HG03045 (cell line): ENCODE measurements at regions not wholly inside any gene's neighbourhood (a gene's known extent, or its start where the extent isn't known, plus 50 kb on each side); places are given as distances from the start of the nearest gene placed in this dataset.
"Not testable (repeated sequence)": the region's sequence is repeated elsewhere in the genome, so short reads cannot be mapped to it uniquely, and the experiment has no call there.

ENCODE experiments used
- ATAC-seq: cut with Tn5 transposase; IDR thresholded peaks from one replicate; pipeline ENCODE4 v1.9.1; 2021; ENCODE audit warnings: mild to moderate bottlenecking, moderate library complexity; ENCODE audit not compliant: unreplicated experiment

DNA sequence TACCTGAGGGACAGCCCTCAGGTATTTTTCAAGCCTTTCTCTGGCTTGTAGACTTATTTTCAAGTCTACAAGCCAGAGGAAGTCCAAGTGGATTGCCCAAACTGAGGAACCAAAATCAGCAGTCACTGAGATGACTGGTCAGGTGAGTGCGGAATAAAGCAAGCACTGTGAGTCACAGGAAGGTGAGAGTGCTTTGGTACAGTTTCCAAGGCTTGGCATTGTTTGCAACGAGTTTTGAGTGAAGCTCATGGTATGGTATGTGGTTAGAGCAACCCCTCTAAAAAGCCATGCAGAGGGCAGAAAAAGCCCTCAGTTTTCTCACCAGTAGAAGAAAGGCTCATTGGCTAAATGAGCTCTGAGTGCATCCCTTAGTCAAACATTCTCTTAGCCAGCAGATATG lies 112.8 kb upstream of the EOLA2 start:
- ATAC-seq: no peak

DNA sequence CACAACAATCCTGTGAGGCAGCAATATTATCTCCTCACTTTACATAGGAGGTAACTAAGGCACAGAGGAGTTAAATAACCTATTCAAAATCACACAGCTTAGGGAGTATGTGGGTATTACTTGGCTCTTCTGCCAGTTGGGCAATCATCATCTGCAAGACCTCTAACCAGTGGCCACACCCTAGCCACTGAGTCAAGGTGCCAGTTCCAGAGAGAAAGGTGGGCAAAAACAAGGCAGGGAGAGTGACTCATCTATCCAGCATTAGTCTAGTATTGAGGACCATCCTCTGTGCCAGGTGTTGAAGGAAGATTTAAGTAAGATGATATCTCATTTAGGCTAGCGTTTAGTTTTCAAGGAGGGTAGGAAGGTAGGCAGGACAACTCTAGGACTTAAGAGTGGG lies 113.9 kb upstream of the EOLA2 start:
- ATAC-seq: no peak

DNA sequence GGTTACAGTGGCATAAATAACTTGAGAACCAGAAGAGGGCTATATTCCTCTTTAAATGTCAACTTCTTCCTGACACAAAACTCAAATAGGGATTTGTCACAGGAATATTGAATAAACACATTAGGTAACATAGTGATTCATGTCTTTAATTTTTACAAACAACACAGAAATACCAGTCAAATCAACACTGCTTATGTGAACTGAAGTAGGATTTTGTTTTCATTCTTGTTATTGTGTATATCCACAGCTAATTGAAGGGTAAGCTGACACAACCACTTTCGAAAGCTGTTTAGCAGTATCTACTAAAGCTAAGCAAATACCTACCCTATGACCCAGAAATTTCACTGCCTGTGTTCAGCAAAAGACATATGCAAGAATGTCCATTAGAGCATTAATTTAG lies 120.4 kb upstream of the EOLA2 start:
- ATAC-seq: no peak

DNA sequence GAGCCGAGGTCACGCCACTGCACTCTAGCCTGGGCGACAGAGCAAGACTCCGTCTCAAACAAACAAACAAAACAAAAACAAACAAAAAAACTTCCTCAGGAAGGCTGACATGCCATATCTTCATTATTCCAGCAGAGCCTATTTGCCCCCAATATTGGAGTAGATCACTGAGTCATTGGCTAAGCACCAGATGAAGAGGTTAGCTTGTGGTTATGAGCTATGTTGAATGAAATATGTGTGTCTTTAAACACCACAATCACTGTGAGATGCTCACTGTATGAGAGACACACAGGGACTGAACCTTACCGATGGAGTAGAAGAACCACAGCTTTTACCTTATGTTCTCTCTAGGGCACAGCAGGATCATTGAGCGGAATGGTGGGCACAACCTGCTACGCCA lies 122.1 kb upstream of the EOLA2 start:
- no peak for ATAC-seq

DNA sequence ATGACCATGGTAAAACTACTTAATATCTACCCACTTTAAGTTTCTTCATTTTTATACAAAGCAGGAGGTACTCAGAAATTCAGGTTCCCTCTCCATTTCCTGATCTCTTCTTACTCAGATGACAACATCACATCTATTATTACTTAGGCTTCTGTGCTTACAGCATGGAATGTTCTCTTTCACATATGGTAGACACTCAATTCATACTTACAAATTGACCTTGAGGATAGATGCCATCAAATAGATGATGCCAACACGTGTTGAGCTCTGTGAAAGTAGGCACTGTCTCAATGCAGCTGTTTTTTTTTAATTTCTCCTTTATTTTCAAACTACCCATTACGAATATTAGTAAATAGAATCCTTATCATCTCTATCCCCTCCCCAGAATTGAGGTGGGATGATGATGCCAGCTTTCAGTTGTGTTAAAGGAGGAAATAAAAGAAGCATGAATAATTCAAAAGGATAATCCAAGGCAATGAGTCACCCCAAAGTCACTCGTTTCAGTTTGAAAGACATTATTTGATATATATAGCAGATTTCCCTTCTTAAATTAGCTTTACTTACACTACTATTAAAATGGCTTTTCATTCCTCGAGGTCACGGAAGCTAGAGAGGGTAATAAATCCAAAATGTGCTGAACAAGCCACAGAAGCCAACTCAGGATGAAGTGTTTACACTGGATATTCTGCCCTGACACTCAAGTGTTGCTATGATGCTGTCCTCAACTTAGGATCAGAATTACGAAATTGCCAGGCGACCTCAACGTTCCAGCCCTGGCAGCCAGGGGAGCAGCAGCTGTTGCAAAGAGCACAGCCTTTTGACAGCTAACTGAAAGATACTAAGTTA lies 124.2 kb upstream of the EOLA2 start:
- no peak for ATAC-seq

DNA sequence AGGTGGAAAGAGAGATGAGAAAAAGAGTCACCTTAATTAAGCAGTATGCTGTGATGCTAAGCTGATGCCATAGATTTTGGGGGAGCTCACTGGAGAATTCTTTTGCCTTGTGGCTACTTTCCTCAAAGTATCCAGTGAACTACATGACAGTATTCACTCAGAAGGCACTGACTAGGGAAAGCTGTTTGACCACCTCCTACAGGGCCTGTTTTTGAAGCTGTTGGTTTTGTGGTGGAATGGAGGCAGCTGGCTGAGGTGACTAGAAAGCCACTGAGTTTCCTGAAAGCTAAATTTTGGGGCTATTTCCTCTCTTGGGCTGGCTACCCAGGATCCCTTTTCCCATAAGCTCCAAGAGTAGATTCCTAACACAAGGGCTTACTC lies 124.8 kb upstream of the EOLA2 start:
- ATAC-seq: no peak

DNA sequence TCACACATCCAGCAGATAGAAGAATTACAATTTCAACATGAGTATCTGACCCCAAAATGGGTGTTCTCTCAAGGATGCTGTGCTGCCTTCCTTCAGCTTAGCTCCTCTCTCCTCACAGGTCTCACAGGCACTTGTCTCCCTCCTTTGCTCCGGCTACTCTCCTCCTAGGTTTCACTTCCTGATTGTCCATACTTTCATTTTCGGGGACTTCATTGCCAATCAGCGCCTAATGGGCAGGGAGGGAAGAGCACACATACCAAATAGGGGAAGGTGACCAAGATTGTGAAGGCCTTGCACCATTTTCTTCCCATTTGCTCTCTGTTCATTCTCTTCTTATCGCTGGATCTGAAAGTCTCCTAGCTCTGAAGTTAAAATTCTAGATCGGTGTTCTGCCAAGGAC lies 125.4 kb upstream of the EOLA2 start:
- no peak for ATAC-seq

DNA sequence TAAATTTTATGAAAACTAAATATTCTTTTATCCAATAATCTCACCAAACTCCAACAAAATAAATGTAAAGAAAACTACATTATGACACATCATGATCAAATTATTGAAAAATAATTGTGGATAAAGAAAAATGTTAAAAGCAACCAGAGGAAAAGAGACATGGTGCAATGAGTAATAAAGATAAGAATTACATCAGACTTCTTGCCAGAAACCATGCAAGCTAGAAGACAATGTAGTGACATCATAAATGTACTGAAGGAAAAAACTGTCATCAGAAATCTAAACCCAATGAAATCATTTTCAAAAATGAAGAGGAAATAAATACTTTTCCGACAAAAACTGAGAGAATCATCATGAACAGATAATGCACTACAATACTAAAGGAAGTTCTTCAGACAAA lies 135.9 kb upstream of the EOLA2 start:
- no peak for ATAC-seq

DNA sequence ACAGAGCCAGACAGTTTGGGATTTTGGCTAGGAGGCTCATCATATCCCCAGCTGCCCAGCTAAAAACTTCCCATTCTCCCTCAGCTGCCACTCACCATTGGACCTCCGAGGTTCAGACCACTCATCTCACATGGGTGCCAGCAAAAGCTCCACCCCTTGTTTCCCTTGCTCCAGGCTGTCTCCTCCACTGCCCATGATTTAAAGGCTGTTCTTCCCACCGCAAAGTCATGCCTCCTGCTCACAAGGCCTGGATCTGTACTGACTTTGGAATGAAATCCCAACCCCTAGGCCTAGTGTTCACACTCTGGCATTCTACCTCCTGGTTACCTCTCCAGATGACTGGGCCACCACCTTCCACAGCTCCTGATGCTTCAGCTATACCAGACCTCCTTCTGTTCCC lies 142.2 kb upstream of the EOLA2 start:
- no peak for ATAC-seq

DNA sequence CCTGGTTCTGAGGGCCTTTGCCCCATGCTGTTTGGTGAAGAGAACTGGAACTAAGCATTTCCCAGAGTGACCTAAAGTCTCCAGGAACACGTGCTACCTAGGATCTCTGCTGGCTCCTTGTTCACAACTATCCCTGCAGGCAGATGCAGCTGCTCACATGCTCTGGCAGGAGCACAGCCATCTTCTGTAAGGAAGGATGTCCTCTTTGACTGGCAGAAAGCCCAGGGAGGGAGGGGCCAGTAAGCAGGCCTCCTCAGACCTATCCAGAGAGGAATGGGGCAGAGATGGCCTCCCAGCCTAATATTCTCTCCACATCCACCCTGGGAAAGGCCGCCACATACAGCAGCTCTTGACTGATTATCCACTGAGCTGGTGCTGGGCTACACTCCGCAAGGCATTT lies 142.8 kb upstream of the EOLA2 start:
- ATAC-seq: no peak

DNA sequence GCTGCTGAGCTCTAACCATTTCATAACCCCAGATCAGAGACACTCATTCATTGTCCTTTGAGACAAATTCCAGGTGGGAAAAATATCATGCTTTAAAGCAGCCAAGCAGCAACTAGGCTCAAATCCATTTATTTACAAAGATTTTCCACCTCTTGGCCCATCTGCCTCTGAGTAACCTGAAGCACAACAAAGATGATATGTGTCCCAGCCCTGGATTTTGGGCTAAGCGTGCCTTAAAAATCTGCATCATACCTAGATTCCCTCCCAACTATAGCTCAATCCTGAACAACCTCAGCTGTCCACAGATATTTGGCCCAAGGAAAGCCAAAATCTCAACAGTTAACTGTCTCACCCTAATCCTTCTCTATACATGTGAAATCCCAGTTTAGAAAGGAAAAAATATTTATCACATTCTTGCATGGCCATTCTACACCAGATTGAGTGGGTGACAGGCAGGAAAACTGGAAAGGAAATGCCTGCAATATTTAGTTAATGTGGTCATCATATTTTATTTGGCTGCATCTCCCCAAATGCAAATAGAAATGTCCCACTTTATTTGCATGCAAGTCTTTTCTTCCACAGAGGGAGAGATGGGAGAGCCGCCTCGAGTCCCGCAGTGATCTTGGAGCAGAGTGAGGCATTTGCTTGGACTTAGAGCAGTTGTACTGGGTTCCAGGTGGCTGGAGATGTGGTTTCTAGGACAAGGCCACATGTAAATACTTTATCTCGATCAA lies 146.4 kb upstream of the EOLA2 start:
- no peak for ATAC-seq

DNA sequence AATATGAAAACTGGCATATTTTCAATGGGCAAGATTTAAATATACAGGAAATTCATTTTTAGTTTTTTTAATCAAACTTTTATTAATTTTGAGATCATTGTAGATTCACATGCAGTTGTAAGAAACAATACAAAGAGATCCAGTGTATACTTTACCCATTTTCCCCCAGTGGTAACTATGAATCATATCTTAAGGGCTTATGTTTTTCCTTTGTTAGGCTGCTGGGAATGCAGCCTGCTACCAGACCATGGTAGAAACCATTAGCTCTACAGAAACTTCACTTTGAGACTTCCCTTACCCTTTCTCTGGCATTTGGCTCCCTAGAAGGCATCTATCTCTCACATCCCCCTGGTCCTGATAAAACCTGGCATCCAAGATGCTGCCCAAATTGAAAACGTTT lies 147.6 kb upstream of the EOLA2 start:
- ATAC-seq: no peak

DNA sequence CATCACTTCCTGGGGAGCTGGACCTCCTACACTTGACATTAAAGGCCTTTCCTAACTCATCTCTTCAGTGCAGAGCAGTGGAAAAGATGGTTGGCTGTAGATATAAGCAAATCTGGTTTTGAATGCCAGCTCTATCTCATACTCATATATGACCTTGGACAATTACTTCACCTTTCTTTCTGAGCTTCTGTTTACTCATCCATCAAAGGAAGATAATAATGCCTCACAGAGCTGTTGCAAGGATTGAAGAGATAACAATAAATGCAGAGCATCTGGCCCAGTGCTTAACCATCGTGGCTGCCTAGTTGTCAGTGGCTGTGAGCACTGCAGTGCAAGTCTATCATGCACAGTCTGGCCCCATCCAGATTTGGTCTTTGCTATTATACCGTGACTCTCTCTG lies 148.1 kb upstream of the EOLA2 start:
- ATAC-seq: no peak

DNA sequence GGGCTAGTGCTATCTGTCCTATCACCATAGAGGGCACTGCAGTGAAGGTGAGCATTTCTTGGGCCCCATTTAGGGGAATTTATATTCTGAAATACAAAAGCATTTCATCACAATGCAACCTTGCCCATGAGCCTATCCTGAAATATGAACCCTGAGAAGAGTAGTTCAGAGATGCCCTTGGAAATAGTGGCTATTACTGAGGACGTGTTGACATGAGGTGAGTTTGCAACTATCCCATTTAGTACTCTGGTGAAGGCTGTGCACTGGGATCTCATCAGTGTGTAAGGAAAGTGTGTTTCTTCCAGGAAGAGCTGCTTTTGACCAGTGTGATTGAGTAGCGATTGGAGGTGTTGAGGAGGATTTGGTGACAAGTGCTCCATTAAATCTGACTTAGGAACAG lies 149.3 kb upstream of the EOLA2 start:
- no peak for ATAC-seq

DNA sequence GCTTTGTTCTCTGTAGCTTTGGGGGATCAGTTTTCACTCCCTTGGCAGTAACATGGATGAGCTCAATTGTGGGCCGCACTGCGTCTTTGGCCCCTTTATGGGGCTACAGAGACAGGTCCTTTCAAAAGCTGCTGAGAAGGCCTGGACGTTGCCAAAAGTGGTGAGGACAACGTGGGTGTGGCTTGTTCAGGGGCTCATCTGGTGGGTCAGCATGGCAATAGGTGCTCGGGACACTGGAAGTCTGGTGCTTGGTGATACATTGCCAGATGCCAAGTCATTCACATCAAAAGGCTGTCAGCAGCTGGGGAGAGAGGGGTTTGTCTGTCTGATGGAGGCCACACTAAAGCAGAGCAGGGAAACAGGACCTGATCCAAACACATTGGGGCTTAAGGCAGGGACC lies 149.8 kb upstream of the EOLA2 start:
- ATAC-seq: no peak

DNA sequence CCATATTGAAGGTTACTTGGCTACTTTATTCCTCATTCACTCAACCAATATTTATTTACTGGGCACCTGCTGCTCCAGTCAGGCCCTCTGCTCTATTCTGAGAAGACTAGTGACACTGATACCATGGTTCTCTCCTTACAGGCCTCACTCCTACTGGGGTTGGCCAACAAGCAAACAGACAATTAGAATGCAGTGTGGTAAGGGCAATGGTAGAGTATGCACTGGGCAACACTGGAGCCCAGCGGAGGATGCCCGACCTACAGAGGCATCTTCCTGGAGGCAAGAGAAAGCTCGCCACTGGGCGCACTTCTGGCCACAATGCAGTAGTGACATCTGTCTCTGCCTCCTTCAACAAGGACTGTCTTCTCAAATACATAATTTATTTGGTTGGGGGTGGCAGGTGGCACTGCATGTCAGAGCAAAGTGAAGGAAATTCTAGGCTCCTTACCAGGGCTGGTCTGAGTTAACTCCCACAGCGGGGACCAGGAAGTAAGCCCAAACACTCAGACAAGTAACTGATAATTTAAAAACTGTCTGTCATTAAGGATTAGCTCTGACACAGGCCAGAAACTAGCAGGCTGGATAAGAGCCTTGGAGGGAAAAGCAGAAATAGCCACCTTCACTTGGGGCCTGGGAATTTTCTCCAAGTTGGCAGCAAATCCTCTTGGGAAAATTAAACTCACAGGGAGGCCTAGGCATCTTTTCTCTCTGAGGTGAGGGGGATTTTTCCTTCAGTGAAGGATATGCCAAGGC lies 150.7 kb upstream of the EOLA2 start:
- ATAC-seq: no peak

DNA sequence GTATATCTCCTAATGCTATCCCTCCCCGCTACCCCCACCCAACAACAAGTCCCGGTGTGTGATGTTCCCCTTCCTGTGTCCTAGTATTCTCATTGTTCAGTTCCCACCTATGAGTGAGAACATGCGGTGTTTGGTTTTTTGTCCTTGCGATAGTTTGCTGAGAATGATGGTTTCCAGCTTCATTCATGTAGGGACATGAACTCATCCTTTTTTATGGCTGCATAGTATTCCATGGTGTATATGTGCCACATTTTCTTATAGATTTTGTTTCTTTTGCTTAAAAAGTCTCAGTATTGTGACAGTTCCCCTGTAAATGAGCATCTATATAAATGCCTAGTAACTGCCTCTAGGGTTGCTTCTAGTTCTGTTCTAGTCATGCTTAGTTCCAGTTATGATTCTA lies 153.0 kb upstream of the EOLA2 start:
- not testable (repeated sequence) for ATAC-seq

DNA sequence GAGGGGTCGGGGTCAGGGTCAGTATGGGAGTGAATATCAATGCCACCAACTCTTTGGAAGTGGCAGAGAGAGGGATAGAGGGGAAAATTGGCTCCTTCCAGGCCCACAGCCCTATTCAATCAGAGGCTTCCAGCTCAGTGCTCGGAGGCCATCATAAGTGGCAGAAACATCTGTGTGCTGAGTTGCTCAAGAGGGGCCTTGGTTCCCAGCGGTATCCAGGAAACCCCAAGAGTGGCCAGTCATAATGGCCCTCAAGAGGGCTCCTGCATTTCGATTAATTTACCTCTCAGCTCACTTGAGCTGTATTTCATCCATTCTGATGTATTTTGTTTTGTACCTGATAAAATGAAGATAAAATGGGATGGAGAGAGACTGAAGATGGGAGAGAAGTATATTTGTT lies 154.3 kb upstream of the EOLA2 start:
- ATAC-seq: no peak

DNA sequence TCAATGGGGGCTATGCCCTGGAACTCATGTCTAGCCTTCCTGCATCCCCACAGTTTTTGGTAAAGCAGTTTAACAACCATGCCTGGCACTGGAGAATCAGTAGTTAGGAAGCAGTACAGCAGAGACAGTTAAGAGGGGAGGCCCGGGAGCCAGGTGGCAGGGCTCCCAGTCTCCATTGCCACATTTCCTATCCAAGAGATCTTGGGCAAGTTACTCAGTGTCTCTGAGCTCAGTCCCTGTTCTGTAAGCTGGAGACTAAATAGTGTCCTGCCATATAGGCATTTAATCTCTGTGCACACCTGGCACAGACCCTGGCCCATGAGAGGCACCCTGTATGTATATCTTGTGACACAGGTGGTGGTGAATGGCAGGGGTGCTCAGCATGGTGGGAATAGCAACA lies 156.1 kb upstream of the EOLA2 start:
- ATAC-seq: no peak

DNA sequence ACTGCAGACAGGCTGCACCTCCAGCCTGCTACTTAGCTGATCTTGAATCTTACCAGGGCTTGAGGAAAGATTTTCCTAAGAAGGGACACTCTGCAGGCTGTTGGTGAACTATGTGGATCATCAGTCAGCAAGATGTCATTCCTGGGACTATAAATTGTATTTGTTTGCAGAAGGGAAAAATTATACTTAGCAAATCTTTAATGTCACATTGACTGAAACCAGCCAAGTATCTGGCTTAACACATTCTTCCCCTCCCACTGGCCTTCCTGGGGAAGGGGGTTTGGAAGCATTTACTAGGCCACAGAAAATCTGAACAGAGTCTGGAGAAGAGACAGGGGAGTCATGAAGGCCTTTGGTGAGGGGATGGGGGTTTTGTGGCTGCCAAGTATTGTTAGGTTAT lies 156.7 kb upstream of the EOLA2 start:
- ATAC-seq: no peak

DNA sequence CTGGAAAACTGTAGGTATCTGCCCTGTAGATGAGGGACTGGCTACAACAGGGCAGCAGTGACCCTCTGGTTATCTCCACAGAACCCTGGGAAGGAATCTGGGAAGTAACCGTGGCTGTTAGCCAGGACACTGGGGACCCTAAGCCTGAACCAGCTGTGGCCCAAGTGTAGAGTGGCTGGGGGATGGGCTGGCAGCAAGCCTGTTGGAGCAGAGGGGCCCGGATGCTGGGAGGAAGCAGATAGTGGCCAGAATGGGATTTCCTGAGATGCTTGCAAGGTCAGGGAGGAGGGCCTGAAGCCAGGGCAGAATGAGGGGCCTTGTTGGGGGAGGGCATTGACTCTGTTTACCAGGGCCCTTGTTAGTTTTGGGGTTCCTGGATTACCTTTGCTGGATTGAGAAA lies 161.0 kb upstream of the EOLA2 start:
- ATAC-seq: no peak

DNA sequence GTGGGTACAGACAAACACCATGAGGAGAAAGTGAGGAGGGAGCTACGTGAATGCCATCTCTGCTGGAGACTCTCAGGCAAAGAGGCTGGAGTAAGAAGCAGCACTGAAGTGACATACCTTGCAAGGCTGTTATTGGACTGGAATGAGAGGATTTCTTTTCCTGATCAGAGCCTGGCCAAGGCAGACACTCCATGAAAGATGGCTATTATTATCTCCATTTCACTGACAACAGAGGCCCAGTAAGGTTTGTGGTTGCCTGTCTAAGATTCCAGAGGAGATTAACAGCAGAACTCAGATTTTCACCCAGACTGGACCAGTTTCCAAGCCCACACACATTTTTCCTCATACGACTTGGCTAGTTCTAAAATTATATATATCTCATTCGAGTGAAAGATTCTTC lies 162.0 kb upstream of the EOLA2 start:
- no peak for ATAC-seq
